Neural progenitor cell (in vitro differentiated cells): ENCODE measurements at regions not wholly inside any gene's neighbourhood (a gene's known extent, or its start where the extent isn't known, plus 50 kb on each side); places are given as distances from the start of the nearest gene placed in this dataset.

Source experiments
- DNase-seq: peaks from one replicate; pipeline ENCODE4 v3.0.0-alpha.2; 2016; ENCODE audit warnings: low spot score
- H2AFZ ChIP-seq: fragments of 200-600 bp; sonication (generic); replicated peaks from 2 replicates; pipeline ENCODE4 v1.6.1; 2016; ENCODE audit warnings: antibody characterized with exemption
- H3F3A ChIP-seq: fragments of 200-600 bp; sonication (generic); 2 replicates; pipeline ENCODE4 v1.6.1; 2016; ENCODE audit warnings: antibody characterized with exemption, low read depth
- H3K27ac ChIP-seq: fragments of 200-600 bp; sonication (generic); 2 replicates; pipeline ENCODE4 v1.5.1; 2016; ENCODE audit warnings: mild to moderate bottlenecking
- H3K27me3 ChIP-seq: fragments of 200-600 bp; sonication (generic); 2 replicates; pipeline ENCODE4 v1.6.1; 2016; ENCODE audit warnings: mild to moderate bottlenecking, moderate library complexity
- H3K36me3 ChIP-seq: fragments of 200-600 bp; sonication (generic); 2 replicates; pipeline ENCODE4 v1.5.1; 2016
- H3K4me1 ChIP-seq: fragments of 200-600 bp; sonication (generic); 2 replicates; pipeline ENCODE4 v1.6.1; 2016; ENCODE audit warnings: mixed run types
- H3K4me2 ChIP-seq: fragments of 200-600 bp; sonication (generic); 2 replicates; pipeline ENCODE4 v1.6.1; 2016
- H3K4me3 ChIP-seq: fragments of 200-600 bp; sonication (generic); 2 replicates; pipeline ENCODE4 v1.5.1; 2016
- H3K79me2 ChIP-seq: fragments of 200-600 bp; sonication (generic); 2 replicates; pipeline ENCODE4 v1.6.1; 2016; ENCODE audit warnings: low read depth
- H3K9ac ChIP-seq: fragments of 200-600 bp; sonication (generic); 2 replicates; pipeline ENCODE4 v1.6.1; 2016
- H3K9me3 ChIP-seq: fragments of 200-600 bp; sonication (generic); 2 replicates; pipeline ENCODE4 v1.5.1; 2016; ENCODE audit warnings: low read depth
- H4K20me1 ChIP-seq: fragments of 200-600 bp; sonication (generic); 2 replicates; pipeline ENCODE4 v1.6.1; 2016; ENCODE audit warnings: low read depth
- H3K27ac Mint-ChIP-seq: 3 replicates; pipeline ENCODE4 v1.8.0; 2021; ENCODE audit warnings: mixed read lengths
- H3K27me3 Mint-ChIP-seq: 2 replicates; pipeline ENCODE4 v1.8.0; 2022; ENCODE audit warnings: low read depth, mild to moderate bottlenecking, inconsistent platforms, moderate library complexity, mixed read lengths; ENCODE audit not compliant: insufficient read depth
- H3K36me3 Mint-ChIP-seq: 3 replicates; pipeline ENCODE4 v1.8.0; 2021; ENCODE audit warnings: mixed read lengths
- H3K4me1 Mint-ChIP-seq: 3 replicates; pipeline ENCODE4 v1.8.0; 2021; ENCODE audit warnings: mixed read lengths
- H3K4me3 Mint-ChIP-seq: 3 replicates; pipeline ENCODE4 v1.8.0; 2021; ENCODE audit warnings: mild to moderate bottlenecking, moderate library complexity, mixed read lengths
- H3K9me3 Mint-ChIP-seq: 3 replicates; pipeline ENCODE4 v1.8.0; 2020; ENCODE audit warnings: mixed read lengths
- EZH2 ChIP-seq: fragments of 200-600 bp; sonication (generic); IDR thresholded peaks from 2 replicates; pipeline ENCODE4 v1.6.1; 2017; ENCODE audit warnings: antibody characterized with exemption, mild to moderate bottlenecking, moderate library complexity
- EZH2phosphoT487 ChIP-seq: fragments of 200-600 bp; sonication (generic); IDR thresholded peaks from 2 replicates; pipeline ENCODE4 v1.6.1; 2017; ENCODE audit warnings: antibody characterized with exemption
- TF ChIP-seq, protein P1 (sequence below): fragments of 200-600 bp; sonication (generic); IDR thresholded peaks from 2 replicates; pipeline ENCODE4 v1.5.1; 2017; ENCODE audit warnings: antibody characterized with exemption, mild to moderate bottlenecking

DNA sequence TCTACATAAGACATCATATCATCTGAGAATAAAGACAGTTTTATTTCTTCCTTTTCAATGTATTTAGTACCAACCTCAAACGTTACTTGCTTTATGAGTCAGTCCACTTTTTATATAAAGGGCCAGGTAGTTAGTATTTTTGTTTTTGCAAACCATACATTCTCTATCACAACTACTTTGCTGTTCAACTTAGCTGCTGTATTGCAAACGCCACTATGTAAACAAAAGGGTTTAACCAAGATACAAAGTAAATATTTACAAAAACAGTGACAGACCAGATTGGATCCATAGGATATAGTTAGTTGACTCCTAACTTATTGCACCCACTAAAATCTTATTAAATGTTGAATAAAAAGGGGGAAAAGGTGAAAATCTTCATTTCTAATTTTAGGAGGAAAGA lies 87.7 kb upstream of the FOXG1 start:
- H3K4me3 ChIP-seq, result no peak overlapping the region
- H3K36me3 ChIP-seq, result no peaks in the 10 kb centered on the region
- Mint-ChIP-seq H3K36me3 (no peaks in the 10 kb centered on the region), H3K27me3 (no peaks in the 10 kb centered on the region), H3K4me3 (no peak overlapping the region), H3K27ac (no peak overlapping the region), H3K4me1 (peaks cover 3% of the 10 kb centered on the region), H3K9me3 (peaks cover 5% of the 10 kb centered on the region)
- H2AFZ ChIP-seq, result no peak overlapping the region
- no peaks in the 10 kb centered on the region for H4K20me1 ChIP-seq
- H3K27me3 ChIP-seq, result no peaks in the 10 kb centered on the region
- TF ChIP-seq EZH2 (no peak), EZH2phosphoT487 (no peak)
- TF ChIP-seq, protein P1, sequence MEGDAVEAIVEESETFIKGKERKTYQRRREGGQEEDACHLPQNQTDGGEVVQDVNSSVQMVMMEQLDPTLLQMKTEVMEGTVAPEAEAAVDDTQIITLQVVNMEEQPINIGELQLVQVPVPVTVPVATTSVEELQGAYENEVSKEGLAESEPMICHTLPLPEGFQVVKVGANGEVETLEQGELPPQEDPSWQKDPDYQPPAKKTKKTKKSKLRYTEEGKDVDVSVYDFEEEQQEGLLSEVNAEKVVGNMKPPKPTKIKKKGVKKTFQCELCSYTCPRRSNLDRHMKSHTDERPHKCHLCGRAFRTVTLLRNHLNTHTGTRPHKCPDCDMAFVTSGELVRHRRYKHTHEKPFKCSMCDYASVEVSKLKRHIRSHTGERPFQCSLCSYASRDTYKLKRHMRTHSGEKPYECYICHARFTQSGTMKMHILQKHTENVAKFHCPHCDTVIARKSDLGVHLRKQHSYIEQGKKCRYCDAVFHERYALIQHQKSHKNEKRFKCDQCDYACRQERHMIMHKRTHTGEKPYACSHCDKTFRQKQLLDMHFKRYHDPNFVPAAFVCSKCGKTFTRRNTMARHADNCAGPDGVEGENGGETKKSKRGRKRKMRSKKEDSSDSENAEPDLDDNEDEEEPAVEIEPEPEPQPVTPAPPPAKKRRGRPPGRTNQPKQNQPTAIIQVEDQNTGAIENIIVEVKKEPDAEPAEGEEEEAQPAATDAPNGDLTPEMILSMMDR, result no peak
- H3K4me1 ChIP-seq, result no peaks in the 10 kb centered on the region
- no peak overlapping the region for H3K27ac ChIP-seq
- DNase-seq, result no peak
- no peak overlapping the region for H3K9ac ChIP-seq
- no peaks in the 10 kb centered on the region for H3F3A ChIP-seq
- no peaks in the 10 kb centered on the region for H3K9me3 ChIP-seq
- no peaks in the 10 kb centered on the region for H3K79me2 ChIP-seq
- no peak overlapping the region for H3K4me2 ChIP-seq

DNA sequence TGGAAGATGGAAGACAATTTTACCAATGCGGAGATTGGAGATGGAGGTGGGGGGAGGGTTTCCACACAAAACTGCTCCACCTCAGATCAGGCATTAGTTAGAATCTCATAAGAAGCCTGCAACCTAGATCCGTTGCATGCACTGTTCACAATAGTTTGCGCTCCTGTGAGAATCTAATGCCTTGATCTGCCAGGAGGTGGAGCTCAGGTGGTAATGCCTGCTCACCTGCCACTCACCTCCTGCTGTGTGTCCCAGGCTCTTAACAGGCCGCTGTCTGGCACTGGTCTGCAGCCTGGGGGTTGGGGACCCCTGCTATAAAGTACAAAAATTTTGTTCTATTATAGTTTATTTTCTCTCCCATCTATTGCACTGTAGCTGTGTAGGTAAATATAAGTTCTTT lies 84.9 kb upstream of the FOXG1 start:
- Histone ChIP-seq H2AFZ (no peak overlapping the region), H3K4me1 (no peaks in the 10 kb centered on the region), H3K9ac (no peak overlapping the region), H3F3A (no peaks in the 10 kb centered on the region), H3K4me2 (no peak overlapping the region), H3K36me3 (no peaks in the 10 kb centered on the region), H3K27ac (no peak overlapping the region), H3K27me3 (no peaks in the 10 kb centered on the region), H4K20me1 (no peaks in the 10 kb centered on the region), H3K4me3 (no peak overlapping the region), H3K9me3 (no peaks in the 10 kb centered on the region), H3K79me2 (no peaks in the 10 kb centered on the region)
- Mint-ChIP-seq H3K4me1 (peaks cover 3% of the 10 kb centered on the region), H3K4me3 (no peak overlapping the region), H3K9me3 (peaks cover 5% of the 10 kb centered on the region), H3K27me3 (no peaks in the 10 kb centered on the region), H3K36me3 (no peaks in the 10 kb centered on the region), H3K27ac (no peak overlapping the region)
- TF ChIP-seq EZH2 (no peak), EZH2phosphoT487 (no peak)
- TF ChIP-seq, protein P1, result no peak
- DNase-seq, result no peak

DNA sequence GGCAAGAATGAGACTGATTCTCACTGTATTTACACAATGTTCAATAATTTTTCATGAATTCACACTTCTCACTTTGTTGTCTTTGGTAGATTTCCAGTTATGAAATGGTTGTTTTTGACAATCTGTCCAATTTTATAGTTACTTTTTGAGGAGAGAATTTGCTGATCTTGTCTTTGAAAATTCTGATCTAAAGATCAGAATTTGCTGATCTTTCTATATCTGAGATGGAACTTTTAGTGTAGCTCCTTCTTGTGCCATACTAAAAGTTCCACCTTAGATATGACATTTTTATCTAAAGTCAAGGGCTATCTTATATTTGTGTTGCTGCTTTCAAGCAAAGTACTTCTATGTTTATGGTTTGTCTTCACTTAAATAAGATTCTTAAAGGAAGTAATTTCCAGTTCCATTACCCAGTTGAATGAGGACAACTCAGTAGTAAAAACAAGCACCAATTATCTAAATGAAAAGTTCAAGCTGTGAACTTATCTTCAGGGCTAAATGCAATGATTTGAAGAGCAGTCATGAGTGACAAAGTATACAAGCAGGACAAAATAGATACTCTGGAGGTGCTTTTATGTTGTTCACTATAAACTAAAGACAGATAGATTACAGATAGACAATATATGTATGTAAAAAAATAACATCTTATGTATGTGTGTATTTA lies 76.4 kb upstream of the FOXG1 start:
- no peaks in the 10 kb centered on the region for H3K4me1 Mint-ChIP-seq
- H3K9me3 Mint-ChIP-seq, result no peaks in the 10 kb centered on the region

More for the DNA sequence above, 76.4 kb upstream of the FOXG1 start:
- Histone ChIP-seq H3K4me3 (no peak overlapping the region), H3K9me3 (no peaks in the 10 kb centered on the region), H4K20me1 (no peaks in the 10 kb centered on the region), H3F3A (no peaks in the 10 kb centered on the region), H3K4me2 (no peak overlapping the region), H3K36me3 (no peaks in the 10 kb centered on the region), H3K9ac (no peak overlapping the region), H3K79me2 (no peaks in the 10 kb centered on the region), H2AFZ (no peak overlapping the region), H3K27ac (no peak overlapping the region), H3K4me1 (peaks cover 5% of the 10 kb centered on the region), H3K27me3 (no peaks in the 10 kb centered on the region)
- H3K4me3 Mint-ChIP-seq, result no peak overlapping the region
- no peak for TF ChIP-seq EZH2
- TF ChIP-seq, protein P1, result no peak
- TF ChIP-seq EZH2phosphoT487, result no peak
- no peak overlapping the region for H3K27ac Mint-ChIP-seq
- no peak for DNase-seq
- H3K27me3 Mint-ChIP-seq, result no peaks in the 10 kb centered on the region
- H3K36me3 Mint-ChIP-seq, result no peaks in the 10 kb centered on the region
